ENCODE measurements at regions not wholly inside any gene's neighbourhood (a gene's known extent, or its start where the extent isn't known, plus 50 kb on each side); places are given as distances from the start of the nearest gene placed in this dataset.
"Not testable (repeated sequence)": the region's sequence is repeated elsewhere in the genome, so short reads cannot be mapped to it uniquely, and the experiment has no call there.

DNA sequence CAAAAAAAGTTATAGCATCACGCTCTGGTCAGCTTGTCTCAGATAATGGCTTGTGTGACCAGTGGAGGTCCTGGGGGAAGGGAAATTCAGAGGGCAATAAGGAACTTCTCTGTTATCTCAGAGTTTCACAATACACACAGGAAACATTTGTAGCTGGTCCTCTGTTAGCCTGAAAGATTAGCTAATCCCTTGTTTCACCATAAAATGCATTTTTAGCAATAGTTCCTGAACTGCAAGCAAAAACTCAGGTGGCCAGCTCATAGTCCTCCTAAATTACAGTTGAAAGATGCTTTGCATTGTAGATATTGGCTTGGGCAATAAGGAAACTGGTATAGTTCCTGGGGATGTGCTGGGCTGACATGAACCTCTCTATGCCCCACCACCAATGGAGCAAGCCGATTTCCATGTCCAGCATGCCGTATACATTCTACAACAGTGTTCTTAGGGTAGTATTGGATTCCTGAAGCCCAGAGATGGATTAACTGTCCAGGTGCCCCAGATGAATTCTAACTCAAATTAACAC, 141.5 kb upstream of the TBL1XR1 start:
- no peak for DNase-seq (ENCODE audit: low spot score)

DNA sequence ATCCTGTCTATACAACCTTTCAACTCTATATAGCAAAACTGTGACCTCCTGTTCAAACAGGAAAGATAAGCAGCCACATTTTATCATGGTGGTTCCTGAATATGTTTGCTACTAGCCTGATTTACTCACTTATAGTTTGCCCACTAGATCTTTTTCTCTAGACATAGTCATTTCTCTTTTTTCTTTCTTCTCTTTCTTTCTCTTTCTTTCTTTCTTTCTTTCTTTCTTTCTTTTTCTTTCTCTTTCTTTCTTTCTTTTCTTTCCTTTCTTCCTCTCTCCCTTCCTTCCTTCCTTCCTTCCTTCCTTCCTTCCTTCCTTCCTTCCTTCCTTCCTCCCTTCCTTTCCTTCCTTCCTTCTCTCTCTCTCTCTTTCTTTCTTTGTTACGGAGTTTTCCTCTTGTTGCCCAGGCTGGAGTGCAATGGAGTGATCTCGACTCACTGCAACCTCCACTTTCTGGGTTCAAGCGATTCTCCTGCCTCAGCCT, 142.0 kb upstream of the TBL1XR1 start:
- DNase-seq (ENCODE audit: low spot score), result not testable (repeated sequence)

DNA sequence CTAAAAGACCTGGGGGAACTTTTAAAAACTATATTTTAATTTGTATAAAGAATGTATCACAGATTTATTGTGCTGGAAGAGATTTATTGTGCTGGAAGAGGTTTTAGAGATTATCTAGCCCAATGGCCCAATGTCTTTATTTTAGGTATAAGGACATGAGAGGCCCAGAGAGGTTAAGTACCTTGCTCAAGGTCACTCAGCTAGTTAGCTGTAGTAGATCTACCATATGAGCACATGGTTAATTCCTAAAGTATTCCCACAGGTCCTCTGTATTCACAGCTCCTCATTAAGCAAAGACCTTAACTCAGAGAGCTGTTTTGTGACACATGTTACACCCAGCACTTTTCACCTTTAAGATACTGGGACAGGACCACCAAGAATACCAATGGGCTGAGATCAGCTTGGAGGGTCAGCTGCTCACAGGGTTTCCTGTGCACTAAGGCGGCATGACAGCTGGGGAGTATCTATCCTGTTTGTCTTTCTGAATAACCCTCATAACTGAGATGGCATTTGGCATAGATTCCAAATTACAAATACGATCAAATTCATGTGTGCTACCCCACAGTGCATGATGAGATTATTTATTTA, 143.1 kb upstream of the TBL1XR1 start:
- no peak for DNase-seq (ENCODE audit: low spot score)

DNA sequence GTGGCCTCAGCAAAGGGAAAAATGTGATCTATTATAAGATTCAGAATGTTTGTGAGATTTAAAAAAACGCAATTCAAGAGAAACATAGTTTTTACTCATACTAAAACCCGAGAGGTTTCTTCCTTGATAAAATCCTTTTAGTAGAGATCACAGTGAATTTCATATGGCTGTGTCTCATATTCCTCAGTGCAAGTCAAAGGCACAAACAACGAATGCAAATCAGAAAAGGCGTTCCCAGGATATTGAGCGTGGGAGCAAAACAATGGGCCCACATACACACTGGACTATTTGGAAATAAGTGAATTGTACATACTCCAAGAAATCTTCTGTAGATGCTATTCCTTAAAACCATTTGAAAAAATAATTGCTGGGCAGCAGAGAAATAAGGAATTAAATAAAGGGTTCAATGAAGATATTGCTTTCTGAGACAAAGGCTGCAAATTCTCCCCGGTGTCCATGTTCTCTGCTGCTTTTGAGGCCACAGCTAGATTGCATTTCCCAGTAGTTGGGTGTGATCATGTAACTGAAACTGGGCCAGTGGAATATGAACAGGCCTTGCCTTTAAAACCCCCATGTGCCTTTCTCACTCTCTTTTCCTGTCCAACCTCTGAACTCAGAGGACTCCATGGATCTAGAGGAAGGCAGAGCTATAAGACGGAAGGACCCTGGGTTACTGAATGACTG, 144.6 kb upstream of the TBL1XR1 start:
- DNase-seq (ENCODE audit: low spot score), result no peak

DNA sequence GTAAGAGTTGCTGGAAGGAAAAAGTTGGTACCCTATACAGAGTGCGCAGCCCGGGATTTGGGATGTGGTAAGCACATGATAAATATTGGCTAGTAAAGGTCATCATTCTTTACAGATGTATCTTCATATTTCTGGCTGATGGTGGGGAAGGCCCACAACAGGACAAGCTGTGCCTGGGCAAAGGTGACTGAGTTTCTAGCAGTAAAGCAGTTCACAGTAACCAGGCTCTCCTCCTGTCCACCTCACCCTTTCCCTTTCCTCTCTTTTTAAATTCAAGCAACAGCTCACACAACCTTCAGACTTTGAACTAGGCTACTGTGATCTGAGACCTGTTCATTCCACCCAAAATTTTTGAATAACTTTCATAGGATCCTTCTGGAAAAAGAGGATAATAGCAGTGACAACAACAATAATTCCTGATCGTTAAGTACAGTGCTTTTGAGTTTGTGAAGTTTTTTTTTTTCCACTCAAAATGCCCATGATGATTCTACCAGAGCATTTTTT, 145.9 kb upstream of the TBL1XR1 start:
- no peak for DNase-seq (ENCODE audit: low spot score)

DNA sequence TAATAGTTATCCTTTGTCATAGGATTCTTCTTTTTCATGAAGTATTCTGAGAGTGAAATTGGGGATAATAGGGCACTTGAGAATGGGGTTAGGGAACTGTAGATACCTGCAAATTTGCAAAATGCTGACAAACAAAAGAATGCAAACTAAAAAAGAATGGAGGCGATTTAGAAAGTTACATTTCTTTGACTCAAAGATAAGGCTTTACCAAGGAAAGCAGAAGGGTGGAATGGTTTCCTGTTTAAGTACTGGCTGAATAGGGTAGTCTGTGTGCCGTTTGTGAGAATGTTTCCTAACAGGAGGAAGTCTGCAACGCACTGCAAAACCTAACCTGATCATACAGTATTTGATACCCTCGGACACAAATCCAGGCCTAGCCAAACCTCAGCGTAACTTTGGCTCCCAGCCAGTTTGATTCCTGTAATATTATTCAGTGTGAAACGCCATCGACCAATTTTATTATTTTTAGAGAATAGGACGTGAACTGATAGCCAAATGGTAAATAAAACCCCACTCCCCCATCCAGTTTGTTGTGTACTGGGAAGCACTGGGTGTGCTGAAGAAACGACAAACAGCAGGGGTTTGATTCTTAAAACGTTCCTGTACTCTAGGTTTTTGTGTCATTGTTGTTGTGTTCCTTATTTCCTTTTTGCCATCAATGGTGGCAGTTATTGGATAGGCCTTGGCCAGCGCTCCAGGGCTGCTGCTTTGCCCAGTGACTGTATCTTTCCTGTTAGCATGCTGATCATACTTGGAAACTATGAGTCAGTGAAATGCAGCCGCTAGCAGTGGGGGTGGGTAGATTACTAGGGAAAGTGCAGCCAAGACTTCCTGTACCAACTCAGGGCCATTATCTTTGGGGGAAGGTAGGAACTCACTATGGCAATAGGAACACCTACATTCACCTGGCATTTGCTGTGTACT, 148.0 kb upstream of the TBL1XR1 start:
- peak; percentile 68 for DNase-seq (ENCODE audit: low spot score)

DNA sequence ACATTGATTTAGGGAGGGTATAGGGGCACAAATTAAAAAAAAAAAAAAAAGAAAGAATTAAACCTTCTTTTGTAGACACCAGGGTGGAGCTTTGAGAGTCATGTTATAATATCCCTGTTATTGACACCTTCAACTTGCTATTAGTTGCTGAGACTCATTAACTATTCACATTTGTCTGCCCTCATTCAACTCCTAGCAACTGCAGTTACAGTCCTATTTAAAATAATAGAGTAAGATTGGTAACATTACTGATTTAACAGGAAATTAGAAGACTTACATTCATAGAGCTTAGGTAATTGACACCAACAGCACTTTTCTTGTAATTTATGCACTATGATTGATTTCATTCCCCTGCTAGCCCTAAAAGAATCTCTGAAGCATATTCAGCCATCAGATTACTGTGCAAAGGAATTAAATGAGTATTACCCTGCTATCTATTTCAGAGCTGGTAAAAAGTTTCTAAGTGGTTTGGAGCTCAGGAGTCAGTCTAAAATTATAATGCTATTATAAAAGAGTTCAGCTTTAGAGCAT, 148.8 kb upstream of the TBL1XR1 start:
- DNase-seq (ENCODE audit: low spot score), result no peak

DNA sequence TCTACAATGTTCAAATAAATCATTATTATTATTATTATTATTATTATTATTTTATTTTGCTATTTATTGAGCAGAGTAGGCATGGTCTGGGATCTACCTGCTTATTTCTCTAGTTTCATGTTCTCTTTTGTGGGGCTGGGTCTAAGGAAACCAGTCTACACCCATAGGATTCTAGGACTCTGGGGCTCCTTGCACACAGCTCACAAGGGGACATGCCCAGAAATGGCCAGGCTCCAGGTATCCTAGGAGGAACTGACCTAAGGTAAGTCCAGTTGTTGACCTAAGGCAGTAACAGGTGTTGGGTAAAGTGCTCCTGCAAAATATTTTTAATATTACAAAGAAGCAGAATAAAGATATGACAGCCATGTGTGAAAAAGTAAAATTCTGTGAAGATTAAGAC, 149.6 kb upstream of the TBL1XR1 start:
- no peak for DNase-seq (ENCODE audit: low spot score)

DNA sequence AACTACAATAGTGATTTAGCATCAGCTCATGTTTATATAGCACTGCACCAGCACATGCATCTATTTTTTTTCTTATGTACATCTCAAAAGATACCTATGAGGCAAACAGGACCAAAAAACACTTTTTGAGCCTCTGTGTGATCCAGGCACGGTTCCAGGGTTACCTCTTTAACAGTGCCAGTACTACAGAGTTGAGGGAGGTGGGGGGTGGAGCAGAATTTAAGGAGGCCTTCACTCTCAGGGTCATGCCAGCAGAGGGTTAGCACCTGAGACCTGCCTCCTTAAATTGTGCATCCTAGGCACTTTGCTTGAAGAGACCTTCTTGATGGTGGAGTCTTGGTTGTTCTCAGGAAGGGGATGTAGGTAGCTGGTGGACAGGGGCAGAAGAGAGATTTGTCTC, 150.3 kb upstream of the TBL1XR1 start:
- no peak for DNase-seq (ENCODE audit: low spot score)

DNA sequence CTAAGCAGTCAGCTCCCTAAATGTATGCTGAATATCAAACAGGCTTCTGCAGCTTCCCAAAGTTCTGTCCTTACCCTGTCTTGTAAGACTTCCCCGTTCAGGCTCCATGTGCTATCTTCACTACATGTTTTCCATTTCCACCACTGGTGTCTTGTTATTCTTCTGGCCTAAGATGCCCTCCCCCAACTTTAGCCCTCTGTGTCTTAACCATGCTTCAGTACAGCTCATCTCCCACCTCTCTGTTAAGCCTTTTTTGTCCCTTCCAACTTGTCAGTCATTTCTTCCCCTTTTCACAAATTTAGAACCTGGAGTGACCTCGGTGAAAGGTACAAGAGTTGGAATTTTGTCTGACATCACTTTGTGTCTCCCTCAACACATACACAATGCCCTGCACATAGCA, 151.7 kb upstream of the TBL1XR1 start:
- no peak for DNase-seq (ENCODE audit: low spot score)

DNA sequence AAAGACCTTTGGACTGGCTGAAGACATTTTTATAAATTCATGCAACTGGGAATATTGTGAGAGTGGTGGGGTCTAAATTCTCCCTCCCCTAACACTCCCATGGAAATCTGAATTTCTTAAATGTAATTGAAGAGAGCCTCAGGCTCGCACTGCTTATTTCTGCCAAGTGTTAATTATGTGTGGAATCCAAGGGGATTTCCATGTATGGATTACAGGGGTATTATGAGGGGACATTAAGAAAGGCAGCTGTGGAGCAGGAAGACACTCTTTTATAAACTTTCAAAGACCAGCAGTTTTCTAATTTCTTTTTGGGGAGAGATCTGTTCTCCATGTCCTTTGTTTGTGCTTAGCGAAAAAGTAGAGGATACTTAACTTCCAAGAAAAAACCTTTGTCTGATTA, 152.1 kb upstream of the TBL1XR1 start:
- DNase-seq (ENCODE audit: low spot score), result no peak

DNA sequence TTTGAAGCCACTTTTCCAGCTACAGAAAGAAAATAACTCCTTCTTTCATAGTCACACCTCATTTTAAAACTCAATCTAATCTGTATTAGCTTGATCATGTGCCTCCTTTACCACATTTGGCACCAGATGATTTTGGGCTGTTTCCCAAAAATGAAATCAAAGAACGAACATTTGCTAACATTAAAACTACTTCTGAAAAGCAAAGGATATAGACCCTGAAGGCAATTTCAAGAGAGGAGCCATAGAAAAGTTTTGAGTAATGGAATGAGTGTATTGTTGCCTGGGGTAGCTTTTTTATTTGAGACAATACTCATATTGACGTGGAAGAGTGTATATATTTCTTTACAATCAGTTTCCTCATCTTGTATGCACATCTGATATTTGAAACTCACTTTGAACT, 152.8 kb upstream of the TBL1XR1 start:
- DNase-seq (ENCODE audit: low spot score), result no peak

DNA sequence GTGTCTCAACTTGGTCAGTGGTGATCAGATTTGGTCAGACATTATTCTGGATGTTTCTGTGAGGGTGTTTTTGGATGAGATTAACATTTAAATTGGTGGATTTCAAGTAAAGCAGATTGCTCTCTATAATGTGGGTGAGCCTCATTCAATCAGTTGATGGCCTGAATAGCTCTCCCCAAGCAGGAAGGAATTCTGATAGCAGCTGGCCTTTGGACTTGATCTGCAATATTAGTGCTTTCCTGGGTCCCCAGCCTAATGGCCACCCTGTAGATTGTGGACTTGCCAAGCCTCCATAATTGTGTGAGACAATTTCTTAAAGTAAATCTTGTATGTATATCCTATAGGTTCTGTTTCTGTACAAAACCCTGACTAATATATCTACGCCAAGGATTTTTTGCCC, 153.9 kb upstream of the TBL1XR1 start:
- no peak for DNase-seq (ENCODE audit: low spot score)

DNA sequence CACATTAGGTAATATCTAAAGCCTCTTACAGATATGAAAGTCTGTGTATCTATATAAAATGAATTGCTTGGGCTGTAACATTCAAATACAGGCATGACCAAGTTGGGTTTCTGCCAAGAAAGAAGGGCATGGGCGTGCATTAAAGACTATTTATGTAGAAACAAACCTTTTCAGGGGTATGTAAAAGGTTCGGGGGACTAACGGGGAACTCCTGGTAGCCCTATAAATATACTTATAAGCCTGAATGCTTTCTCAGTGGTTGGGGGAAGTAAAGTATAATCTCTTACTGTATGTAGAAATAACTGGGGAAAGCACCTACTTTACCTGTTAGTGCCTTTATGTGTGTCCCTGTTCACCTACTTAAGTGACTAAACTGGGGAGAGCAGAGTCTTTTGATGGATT, 154.5 kb upstream of the TBL1XR1 start:
- no peak for DNase-seq (ENCODE audit: low spot score)

DNA sequence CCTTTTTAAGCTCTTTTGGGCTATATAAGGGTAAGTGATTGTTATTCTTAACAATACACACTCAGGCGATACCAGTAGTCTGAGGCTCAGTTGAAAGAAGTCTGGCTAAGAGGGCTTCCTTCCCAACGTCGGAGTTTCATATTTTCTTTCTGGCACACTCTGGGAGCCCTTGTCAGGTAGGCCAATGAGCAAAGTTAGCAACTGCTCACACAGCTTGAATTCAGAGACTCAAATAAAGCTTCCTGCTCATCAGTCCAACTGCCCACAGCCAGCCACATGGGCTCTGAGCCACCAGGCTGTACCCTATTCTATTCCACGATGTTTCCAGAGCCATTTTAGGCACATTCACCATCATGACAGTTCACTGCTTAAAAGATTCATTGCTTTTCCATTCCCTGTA, 155.1 kb upstream of the TBL1XR1 start:
- DNase-seq (ENCODE audit: low spot score), result peak; percentile 70

DNA sequence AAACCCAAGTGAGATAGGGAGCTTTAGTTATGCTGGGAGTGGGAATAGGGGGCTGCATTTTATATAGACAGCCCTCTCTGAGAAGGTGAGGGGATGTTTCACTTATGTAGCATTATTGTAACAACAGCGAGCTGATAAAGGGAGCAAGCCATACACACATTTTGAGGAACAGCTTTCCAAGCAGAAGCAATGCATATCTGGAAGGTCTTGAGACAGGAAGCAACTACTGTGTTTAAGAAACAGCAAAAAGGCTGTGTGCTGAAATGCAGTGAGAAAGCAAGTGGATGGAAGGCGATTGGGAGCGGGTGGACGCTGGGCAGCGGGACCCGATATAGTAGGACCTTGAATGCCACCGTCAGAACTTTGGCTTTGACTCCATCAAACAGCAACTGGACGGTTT, 155.9 kb upstream of the TBL1XR1 start:
- no peak for DNase-seq (ENCODE audit: low spot score)

DNA sequence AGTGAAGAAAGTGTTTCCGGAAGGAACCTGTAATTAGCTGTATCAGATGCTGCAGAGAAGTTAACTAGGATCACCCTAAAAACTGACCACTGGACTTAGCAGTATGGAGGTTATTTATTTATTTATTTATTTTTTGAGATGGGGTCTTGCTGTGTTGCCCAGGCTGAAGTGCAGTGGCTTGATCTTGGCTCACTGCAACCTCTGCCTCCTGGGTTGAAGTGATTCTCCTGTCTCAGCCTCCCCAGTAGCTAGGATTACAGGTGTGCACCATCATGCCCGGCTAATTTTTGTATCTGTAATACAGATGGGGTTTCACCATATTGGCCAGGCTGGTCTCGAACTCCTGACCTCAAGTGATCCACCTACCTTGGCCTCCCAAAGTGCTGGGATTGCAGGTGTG, 156.6 kb upstream of the TBL1XR1 start:
- DNase-seq (ENCODE audit: low spot score), result not testable (repeated sequence)

DNA sequence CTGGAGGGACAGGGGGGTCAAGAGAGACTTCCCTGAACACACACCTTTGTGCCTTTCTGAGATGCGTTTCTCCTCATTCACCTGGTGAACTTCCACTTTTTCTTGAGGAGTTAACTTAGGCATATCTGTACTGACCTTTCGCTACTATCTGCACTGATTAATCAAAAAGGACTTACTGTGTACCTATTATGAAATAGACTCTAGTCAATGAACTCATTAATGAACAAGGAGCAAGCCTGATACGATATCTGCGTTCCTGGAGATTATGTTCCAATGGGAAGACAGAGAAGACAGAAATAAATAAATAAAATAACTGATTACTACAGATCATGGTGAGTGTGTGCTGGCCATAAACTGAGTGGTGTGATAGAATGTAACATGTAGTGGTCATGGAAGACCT, 157.2 kb upstream of the TBL1XR1 start:
- no peak for DNase-seq (ENCODE audit: low spot score)

DNA sequence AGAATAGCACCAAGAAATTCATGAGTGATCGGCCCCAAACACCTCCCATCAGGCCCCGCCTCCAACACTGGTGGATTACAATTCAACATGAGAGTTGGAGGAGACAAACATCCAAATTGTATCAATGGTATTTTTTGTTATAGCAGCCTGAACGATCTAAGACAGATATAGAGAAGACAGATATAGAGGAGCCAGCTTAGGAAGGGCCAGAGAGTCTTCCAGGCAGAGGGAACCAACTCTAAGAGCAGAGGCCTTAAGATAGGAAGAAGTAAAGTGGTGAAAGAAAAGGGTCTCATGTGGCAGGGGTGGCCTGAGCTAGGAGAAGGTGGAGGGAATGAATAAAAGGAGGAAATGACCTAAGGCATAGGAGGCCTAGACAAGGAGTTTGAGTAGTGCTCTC, 158.8 kb upstream of the TBL1XR1 start:
- DNase-seq (ENCODE audit: low spot score), result no peak

DNA sequence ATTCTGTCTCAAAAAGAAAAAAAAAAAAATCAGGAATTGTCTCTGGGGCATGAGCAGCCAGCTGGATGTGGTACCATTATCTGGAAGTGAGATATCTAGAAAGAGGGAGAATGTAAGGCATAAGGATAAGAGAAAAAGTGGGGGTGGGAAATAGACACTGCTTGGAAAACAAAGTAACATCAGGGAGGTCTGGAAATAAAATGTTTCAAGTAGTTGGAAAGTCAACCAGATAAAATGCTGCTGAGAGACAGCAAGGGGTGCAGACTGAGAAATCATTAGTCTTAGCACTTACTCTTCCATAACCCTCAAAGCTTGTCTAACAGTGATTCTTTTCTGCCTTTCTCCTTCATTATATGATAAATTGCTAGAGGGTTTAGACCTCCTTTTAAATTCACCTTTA, 159.7 kb upstream of the TBL1XR1 start:
- DNase-seq (ENCODE audit: low spot score), result no peak

DNA sequence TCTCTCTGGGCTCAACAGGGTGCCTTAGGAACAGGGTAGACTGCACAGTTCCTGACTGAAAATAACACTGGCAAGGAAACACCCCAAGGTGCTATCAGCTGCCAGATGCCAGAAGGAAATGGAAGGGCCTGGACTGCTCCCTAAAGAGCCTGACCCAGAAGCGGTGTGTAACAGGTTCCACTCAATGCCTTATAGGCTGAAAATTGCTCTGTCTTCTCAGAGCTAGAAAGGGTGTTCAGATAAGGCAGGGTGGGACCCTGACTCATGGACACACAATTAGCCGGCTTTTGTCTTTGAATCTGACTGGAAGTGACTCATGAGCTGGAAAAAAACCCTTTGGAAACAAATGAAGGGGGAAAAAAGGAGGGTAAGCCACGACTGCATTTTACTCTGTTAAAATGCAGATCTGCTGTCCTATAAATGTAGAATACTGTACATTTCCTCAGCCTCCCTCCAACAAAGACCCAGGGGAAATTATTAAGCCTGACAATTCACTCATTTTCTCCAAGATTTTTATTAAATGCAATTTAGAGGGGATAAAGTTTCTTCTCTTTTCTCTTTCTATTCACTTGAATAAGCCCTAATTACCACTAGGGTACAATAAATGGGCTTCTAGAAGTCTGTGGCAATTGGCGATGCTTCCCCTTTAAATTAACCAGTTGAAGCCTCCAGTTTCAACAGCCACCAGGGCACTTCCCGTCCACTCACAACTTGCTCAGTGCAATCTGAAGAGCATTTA, 160.2 kb upstream of the TBL1XR1 start:
- peak; percentile 84 for DNase-seq (ENCODE audit: low spot score)

All from cerebellar cortex (tissue), 1 donor.